ENCODE measurements at regions not wholly inside any gene's neighbourhood (a gene's known extent, or its start where the extent isn't known, plus 50 kb on each side); places are given as distances from the start of the nearest gene placed in this dataset.

- Histone ChIP-seq H3K79me2 (replicated peaks; ENCODE audit: insufficient read depth) (no peaks in the 10 kb centered on the region), H3K4me2 (no peak overlapping the region), H4K20me1 (replicated peaks; ENCODE audit: insufficient read depth) (no peaks in the 10 kb centered on the region), H3K27ac (ENCODE audit: low read depth) (no peak overlapping the region), H3K36me3 (ENCODE audit: insufficient read depth) (no peaks in the 10 kb centered on the region), H3K27me3 (ENCODE audit: insufficient read depth) (no peaks in the 10 kb centered on the region), H3F3A (replicated peaks; ENCODE audit: low read depth) (no peaks in the 10 kb centered on the region), H3K4me3 (no peak overlapping the region), H3K9me2 (ENCODE audit: insufficient read depth) (0 out of 2 replicates have a peak, but pooled peaks cover 5% of the 10 kb centered on the region), H3K4me1 (ENCODE audit: insufficient read depth) (no peaks in the 10 kb centered on the region), H2AFZ (no peak overlapping the region)
- TF ChIP-seq EZH2 (IDR thresholded peaks at IDR 0.05; ENCODE audit: low read depth, unreplicated experiment) (no peak), POLR2AphosphoS5 (IDR thresholded peaks at IDR 0.05; ENCODE audit: low read depth) (no peak), ZNF331 (CRISPR knock-in tag; IDR thresholded peaks at IDR 0.05; ENCODE audit: low read depth) (no peak), EZH2phosphoT487 (IDR thresholded peaks at IDR 0.05; ENCODE audit: unreplicated experiment) (no peak), ETS1 (IDR thresholded peaks at IDR 0.05) (no peak), NANOG (IDR thresholded peaks at IDR 0.05; ENCODE audit: borderline replicate concordance) (no peak), REST (IDR thresholded peaks at IDR 0.05; ENCODE audit: unreplicated experiment) (no peak), ZNF462 (CRISPR knock-in tag; IDR thresholded peaks at IDR 0.05) (no peak), STAT1 (IDR thresholded peaks at IDR 0.05; ENCODE audit: unreplicated experiment) (no peak), ZNF114 (CRISPR knock-in tag; IDR thresholded peaks at IDR 0.05) (no peak), JUNB (IDR thresholded peaks at IDR 0.05; ENCODE audit: unreplicated experiment) (no peak), CTCF (conservative IDR thresholded peaks at IDR 0.05; ENCODE audit: low read depth in 2 of 2) (no peak), CREB1 (CRISPR knock-in tag; IDR thresholded peaks at IDR 0.05; ENCODE audit: low read depth) (no peak)
- Mint-ChIP-seq H3K27ac (no peak overlapping the region), H3K36me3 (ENCODE audit: low read depth) (peaks cover 7% of the 10 kb centered on the region; the same call in 2 of the 3 replicates), H3K9me3 (peaks cover 33% of the 10 kb centered on the region), H3K4me1 (no peaks in the 10 kb centered on the region), H3K4me3 (no peak overlapping the region), H3K27me3 (ENCODE audit: insufficient read depth, low read depth, poor library complexity) (peaks cover 2% of the 10 kb centered on the region)
- DNase-seq (ENCODE audit: low spot score): no peak
- ATAC-seq: no peak
Observed at GRCh38 chr3:16075647-16076046, 98.8 kb upstream of the GALNT15 start.
